Stomach (tissue), 4 donors: ENCODE measurements at regions not wholly inside any gene's neighbourhood (a gene's known extent, or its start where the extent isn't known, plus 50 kb on each side); places are given as distances from the start of the nearest gene placed in this dataset.

Experiments used
- POLR2AphosphoS5 ChIP-seq, 3 donors: sonication (generic); formaldehyde crosslinking; IDR thresholded peaks; one replicate each; pipeline ENCODE4 v1.6.1; 2016; ENCODE audit warnings: antibody characterized with exemption in 3 of 3
- TF ChIP-seq, protein P1 (sequence below), 7 experiments: fragments of 450-650 bp in 4 of 7; fragments of 200-600 bp in 3 of 7; sonication (generic) in 3 of 7; IDR thresholded peaks; one replicate each; pipeline ENCODE4 v1.5.1; 2016 to 2019; ENCODE audit warnings: antibody characterized with exemption in 7 of 7, control low read depth in 2 of 7, mild to moderate bottlenecking in 1 of 7

DNA sequence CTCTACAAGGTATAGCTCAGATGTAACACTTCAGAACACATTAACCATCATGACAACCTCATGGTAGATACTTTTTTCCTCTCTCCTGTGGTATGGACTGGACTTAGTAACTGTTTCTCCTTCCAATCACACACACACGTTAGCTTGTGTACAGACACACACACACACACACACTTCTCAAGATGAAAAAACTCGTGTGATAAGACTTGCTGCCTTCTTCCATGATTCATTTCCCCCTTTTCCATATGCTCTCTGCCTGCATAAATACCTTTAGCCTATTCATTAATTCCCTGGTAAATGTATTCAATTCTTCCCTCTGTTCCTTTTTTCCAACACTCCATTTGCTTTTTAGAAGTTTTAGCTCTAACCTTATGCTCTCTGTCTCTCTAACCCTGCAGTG is 118.9 kb upstream of the TANK start:
- TF ChIP-seq, protein P1, sequence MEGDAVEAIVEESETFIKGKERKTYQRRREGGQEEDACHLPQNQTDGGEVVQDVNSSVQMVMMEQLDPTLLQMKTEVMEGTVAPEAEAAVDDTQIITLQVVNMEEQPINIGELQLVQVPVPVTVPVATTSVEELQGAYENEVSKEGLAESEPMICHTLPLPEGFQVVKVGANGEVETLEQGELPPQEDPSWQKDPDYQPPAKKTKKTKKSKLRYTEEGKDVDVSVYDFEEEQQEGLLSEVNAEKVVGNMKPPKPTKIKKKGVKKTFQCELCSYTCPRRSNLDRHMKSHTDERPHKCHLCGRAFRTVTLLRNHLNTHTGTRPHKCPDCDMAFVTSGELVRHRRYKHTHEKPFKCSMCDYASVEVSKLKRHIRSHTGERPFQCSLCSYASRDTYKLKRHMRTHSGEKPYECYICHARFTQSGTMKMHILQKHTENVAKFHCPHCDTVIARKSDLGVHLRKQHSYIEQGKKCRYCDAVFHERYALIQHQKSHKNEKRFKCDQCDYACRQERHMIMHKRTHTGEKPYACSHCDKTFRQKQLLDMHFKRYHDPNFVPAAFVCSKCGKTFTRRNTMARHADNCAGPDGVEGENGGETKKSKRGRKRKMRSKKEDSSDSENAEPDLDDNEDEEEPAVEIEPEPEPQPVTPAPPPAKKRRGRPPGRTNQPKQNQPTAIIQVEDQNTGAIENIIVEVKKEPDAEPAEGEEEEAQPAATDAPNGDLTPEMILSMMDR (IDR thresholded peaks at IDR 0.05) = no peak
- no peak for TF ChIP-seq POLR2AphosphoS5 (IDR thresholded peaks at IDR 0.05)
